Ishikawa (cell line): ENCODE measurements at regions not wholly inside any gene's neighbourhood (a gene's known extent, or its start where the extent isn't known, plus 50 kb on each side); places are given as distances from the start of the nearest gene placed in this dataset.

ENCODE experiments used
- CEBPB ChIP-seq: IDR thresholded peaks from 2 replicates; pipeline ENCODE4 v1.6.1; 2012
- CREB1 ChIP-seq: IDR thresholded peaks from 2 replicates; pipeline ENCODE4 v1.6.1; 2012; ENCODE audit warnings: low read depth
- EGR1 ChIP-seq: IDR thresholded peaks from 2 replicates; pipeline ENCODE4 v1.6.1; 2012
- EP300 ChIP-seq: IDR thresholded peaks from 2 replicates; pipeline ENCODE4 v1.6.1; 2012; ENCODE audit warnings: borderline replicate concordance
- FOXM1 ChIP-seq: IDR thresholded peaks from 2 replicates; pipeline ENCODE4 v1.6.1; 2012; ENCODE audit warnings: low read depth, borderline replicate concordance
- MAX ChIP-seq: IDR thresholded peaks from 2 replicates; pipeline ENCODE4 v1.6.1; 2012
- NFIC ChIP-seq: IDR thresholded peaks from 2 replicates; pipeline ENCODE4 v1.6.1; 2012
- RAD21 ChIP-seq: IDR thresholded peaks from 2 replicates; pipeline ENCODE4 v1.6.1; 2012; ENCODE audit warnings: low read depth
- REST ChIP-seq: IDR thresholded peaks from 2 replicates; pipeline ENCODE4 v1.6.1; 2012; ENCODE audit warnings: low read depth, mild to moderate bottlenecking
- TAF1 ChIP-seq: IDR thresholded peaks from 2 replicates; pipeline ENCODE4 v1.6.1; 2012; ENCODE audit warnings: low read depth, mild to moderate bottlenecking
- TCF12 ChIP-seq: IDR thresholded peaks from 2 replicates; pipeline ENCODE4 v1.6.1; 2012; ENCODE audit warnings: low read depth
- TEAD4 ChIP-seq: IDR thresholded peaks from 2 replicates; pipeline ENCODE4 v1.6.1; 2012
- USF1 ChIP-seq: IDR thresholded peaks from 2 replicates; pipeline ENCODE4 v1.6.1; 2012
- YY1 ChIP-seq: IDR thresholded peaks from 2 replicates; pipeline ENCODE4 v1.6.1; 2012; ENCODE audit warnings: low read depth

DNA sequence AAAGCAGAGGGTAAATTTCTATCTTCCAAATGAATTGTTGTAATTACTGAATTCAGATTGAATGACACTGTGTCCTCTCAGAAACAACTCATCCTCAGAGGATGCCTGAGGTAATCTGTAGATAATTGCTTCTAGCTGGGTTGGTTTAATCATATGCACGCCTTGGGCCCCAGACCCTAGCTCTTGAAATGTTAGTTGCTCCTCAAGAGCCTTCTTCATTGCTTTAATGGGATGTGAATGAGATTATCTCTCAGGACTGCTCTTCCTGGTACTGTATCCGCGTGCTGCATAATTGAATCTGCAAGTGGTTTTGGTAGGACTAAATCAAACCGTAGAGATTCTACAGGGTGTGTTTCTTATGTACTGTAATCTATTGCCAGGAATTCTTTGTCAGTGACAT is 569.3 kb upstream of the NEGR1 start:
- TF ChIP-seq EP300, result no peak
- TF ChIP-seq YY1, result no peak
- no peak for TF ChIP-seq CREB1
- no peak for TF ChIP-seq NFIC
- TF ChIP-seq MAX, result no peak
- no peak for TF ChIP-seq USF1
- no peak for TF ChIP-seq CEBPB
- TF ChIP-seq EGR1, result no peak
- TF ChIP-seq TCF12, result no peak
- no peak for TF ChIP-seq TAF1
- TF ChIP-seq REST, result no peak
- TF ChIP-seq RAD21, result no peak
- TF ChIP-seq TEAD4, result no peak
- TF ChIP-seq FOXM1, result no peak
